ENCODE measurements at regions not wholly inside any gene's neighbourhood (a gene's known extent, or its start where the extent isn't known, plus 50 kb on each side); places are given as distances from the start of the nearest gene placed in this dataset.

GRCh38 chr6:163958646-163959045 is 544.1 kb downstream of the QKI start:
- TF ChIP-seq CTCF (conservative IDR thresholded peaks at IDR 0.05) = no peak
- no peak overlapping the region for H3K27ac ChIP-seq

GRCh38 chr6:163956571-163957407 is 542.3 kb downstream of the QKI start:
- H3K27ac ChIP-seq = no peak overlapping the region
- peak; percentile 60 for TF ChIP-seq CTCF (conservative IDR thresholded peaks at IDR 0.05)

- no peak for TF ChIP-seq CTCF (conservative IDR thresholded peaks at IDR 0.05)
- no peak overlapping the region for H3K27ac ChIP-seq
Observed at GRCh38 chr6:163955756-163956155, 541.2 kb downstream of the QKI start.

- no peak overlapping the region for H3K27ac ChIP-seq
- TF ChIP-seq CTCF (conservative IDR thresholded peaks at IDR 0.05) = no peak
Observed at GRCh38 chr6:163955096-163955495, 540.6 kb downstream of the QKI start.

GRCh38 chr6:163954088-163954775 is 539.7 kb downstream of the QKI start:
- TF ChIP-seq CTCF (conservative IDR thresholded peaks at IDR 0.05) = no peak

GRCh38 chr6:163952005-163952404 is 537.5 kb downstream of the QKI start:
- no peak for TF ChIP-seq CTCF (conservative IDR thresholded peaks at IDR 0.05)
- H3K27ac ChIP-seq = no peak overlapping the region

More at GRCh38 chr6:163954088-163954775, 539.7 kb downstream of the QKI start:
- H3K27ac ChIP-seq = no peak overlapping the region

GRCh38 chr6:163951326-163951725 is 536.8 kb downstream of the QKI start:
- no peak for TF ChIP-seq CTCF (conservative IDR thresholded peaks at IDR 0.05)
- no peak overlapping the region for H3K27ac ChIP-seq
